ENCODE measurements at regions not wholly inside any gene's neighbourhood (a gene's known extent, or its start where the extent isn't known, plus 50 kb on each side); places are given as distances from the start of the nearest gene placed in this dataset.

GRCh38 chr10:4529266-4529665, 296.7 kb upstream of the AKR1E2 start:
- TF ChIP-seq CTCF (IDR thresholded peaks at IDR 0.05) = no peak
- no peak for TF ChIP-seq SMAD3 (CRISPR knock-in tag; IDR thresholded peaks at IDR 0.05; ENCODE audit: borderline replicate concordance)
- no peak for TF ChIP-seq USF2 (CRISPR knock-in tag; IDR thresholded peaks at IDR 0.05)
- no peak for TF ChIP-seq ZNF232 (CRISPR knock-in tag; IDR thresholded peaks at IDR 0.05)
- no peak for TF ChIP-seq ATF2 (CRISPR knock-in tag; IDR thresholded peaks at IDR 0.05; ENCODE audit: borderline replicate concordance, low read depth)
- no peak for TF ChIP-seq ZNF416 (CRISPR knock-in tag; IDR thresholded peaks at IDR 0.05)
- no peak for TF ChIP-seq PREB (CRISPR knock-in tag; IDR thresholded peaks at IDR 0.05; ENCODE audit: borderline replicate concordance)
- no peak for TF ChIP-seq ZNF138 (CRISPR knock-in tag; conservative IDR thresholded peaks at IDR 0.05)
- no peak for TF ChIP-seq E2F1 (CRISPR knock-in tag; IDR thresholded peaks at IDR 0.05)
- TF ChIP-seq STAT6 (CRISPR knock-in tag; conservative IDR thresholded peaks at IDR 0.05; ENCODE audit: low read depth) = no peak
- no peak for TF ChIP-seq E2F4 (CRISPR knock-in tag; IDR thresholded peaks at IDR 0.05; ENCODE audit: borderline replicate concordance, low read depth)
- TF ChIP-seq MYBL2 (CRISPR knock-in tag; IDR thresholded peaks at IDR 0.05) = no peak
- TF ChIP-seq ATF1 (CRISPR knock-in tag; IDR thresholded peaks at IDR 0.05) = no peak
